Mesenchymal stem cell (in vitro differentiated cells and primary cell): ENCODE measurements at regions not wholly inside any gene's neighbourhood (a gene's known extent, or its start where the extent isn't known, plus 50 kb on each side); places are given as distances from the start of the nearest gene placed in this dataset.

ENCODE experiments used
- DNase-seq: peaks from one replicate; pipeline ENCODE4 v3.0.0-alpha.2; 2013
- H2AFZ ChIP-seq: one replicate; pipeline ENCODE4 v1.6.1; 2013; ENCODE audit warnings: low read depth, mild to moderate bottlenecking, control low read depth, inconsistent platforms, low read length, moderate library complexity
- H2AK5ac ChIP-seq: 2 replicates; pipeline ENCODE4 v1.6.1; 2013; ENCODE audit warnings: low read length, moderate library complexity, mild to moderate bottlenecking, inconsistent platforms; ENCODE audit not compliant: severe bottlenecking
- H2BK120ac ChIP-seq: one replicate; pipeline ENCODE4 v1.6.1; 2013; ENCODE audit warnings: low read depth, mild to moderate bottlenecking, inconsistent platforms, low read length, moderate library complexity
- H2BK12ac ChIP-seq, 2 experiments: one replicate each; pipeline ENCODE4 v1.6.1; 2013; ENCODE audit warnings: inconsistent platforms in 2 of 2, low read length in 2 of 2, mild to moderate bottlenecking in 2 of 2, moderate library complexity in 2 of 2, control low read depth in 1 of 2
- H2BK15ac ChIP-seq: one replicate; pipeline ENCODE4 v1.6.1; 2013; ENCODE audit warnings: mild to moderate bottlenecking, low read depth, inconsistent platforms; ENCODE audit not compliant: poor library complexity, severe bottlenecking
- H2BK5ac ChIP-seq: 2 replicates; pipeline ENCODE4 v1.6.1; 2013; ENCODE audit warnings: low read depth, mild to moderate bottlenecking, low read length, control low read depth, inconsistent platforms; ENCODE audit not compliant: poor library complexity, severe bottlenecking
- H3K14ac ChIP-seq, 2 experiments: one replicate each; pipeline ENCODE4 v1.6.1; 2013; ENCODE audit warnings: inconsistent platforms in 2 of 2, low read length in 2 of 2, control low read depth in 1 of 2, mild to moderate bottlenecking in 1 of 2, moderate library complexity in 1 of 2
- H3K18ac ChIP-seq, 2 experiments: one replicate each; pipeline ENCODE4 v1.6.1; 2013; ENCODE audit warnings: inconsistent platforms in 2 of 2, low read length in 2 of 2, control low read depth in 1 of 2, low read depth in 1 of 2, mild to moderate bottlenecking in 1 of 2
- H3K23ac ChIP-seq, 2 experiments: one replicate each; pipeline ENCODE4 v1.6.1; 2013; ENCODE audit warnings: inconsistent platforms in 2 of 2, low read length in 2 of 2, mild to moderate bottlenecking in 2 of 2, moderate library complexity in 2 of 2, control low read depth in 1 of 2
- H3K27ac ChIP-seq: 2 replicates; pipeline ENCODE4 v1.5.1; 2013; ENCODE audit warnings: mild to moderate bottlenecking, moderate library complexity, low read length, control low read depth, inconsistent platforms; ENCODE audit not compliant: poor library complexity, severe bottlenecking
- H3K27me3 ChIP-seq, 2 experiments: 2 replicates each; pipeline versions ENCODE4 v1.6.1 to v1.7.0; 2013; ENCODE audit warnings: low read length in 2 of 2, mild to moderate bottlenecking in 2 of 2, moderate library complexity in 2 of 2, control low read depth in 1 of 2, inconsistent platforms in 1 of 2; ENCODE audit not compliant: control insufficient read depth in 1 of 2, insufficient read depth in 1 of 2
- H3K36me3 ChIP-seq, 2 experiments: 2 replicates each; pipeline versions ENCODE4 v1.6.1 to v1.7.0; 2013; ENCODE audit warnings: low read length in 2 of 2, control low read depth in 1 of 2, inconsistent platforms in 1 of 2, low read depth in 1 of 2, mild to moderate bottlenecking in 1 of 2; ENCODE audit not compliant: insufficient read depth in 2 of 2, control insufficient read depth in 1 of 2
- H3K4ac ChIP-seq, 2 experiments: one replicate each; pipeline ENCODE4 v1.6.1; 2013; ENCODE audit warnings: inconsistent platforms in 2 of 2, low read length in 2 of 2, mild to moderate bottlenecking in 2 of 2, moderate library complexity in 2 of 2, control low read depth in 1 of 2, low read depth in 1 of 2
- H3K4me1 ChIP-seq: 2 replicates; pipeline ENCODE4 v1.6.1; 2013; ENCODE audit warnings: low read depth, low read length, control low read depth; ENCODE audit not compliant: control insufficient read depth, insufficient read depth
- H3K4me2 ChIP-seq: 2 replicates; pipeline ENCODE4 v1.6.1; 2013; ENCODE audit warnings: low read length, mild to moderate bottlenecking, inconsistent platforms; ENCODE audit not compliant: poor library complexity, severe bottlenecking
- H3K4me3 ChIP-seq, 2 experiments: 2 replicates each; pipeline versions ENCODE4 v1.5.1 to v1.7.0; 2013; ENCODE audit warnings: low read length in 2 of 2, mild to moderate bottlenecking in 2 of 2, control low read depth in 1 of 2, low read depth in 1 of 2; ENCODE audit not compliant: insufficient read depth in 1 of 2
- H3K79me1 ChIP-seq: replicated peaks from 2 replicates; pipeline ENCODE4 v1.6.1; 2013; ENCODE audit warnings: mild to moderate bottlenecking, control low read depth, low read length, inconsistent platforms; ENCODE audit not compliant: poor library complexity, severe bottlenecking
- H3K9ac ChIP-seq: 2 replicates; pipeline ENCODE4 v1.7.0; 2013; ENCODE audit warnings: mild to moderate bottlenecking, low read length, moderate library complexity
- H3K9me3 ChIP-seq: 2 replicates; pipeline ENCODE4 v1.7.0; 2013; ENCODE audit warnings: mild to moderate bottlenecking, low read length; ENCODE audit not compliant: control insufficient read depth
- H4K8ac ChIP-seq: one replicate; pipeline ENCODE4 v1.6.1; 2013; ENCODE audit warnings: inconsistent platforms, mild to moderate bottlenecking, low read length, moderate library complexity
- H4K91ac ChIP-seq: one replicate; pipeline ENCODE4 v1.6.1; 2013; ENCODE audit warnings: mild to moderate bottlenecking, low read length, inconsistent platforms
- WGBS: methylation state at CpG from one replicate; pipeline ENCODE4 v1.1.7; 2013; ENCODE audit warnings: mixed read lengths; 5-methylcytosine and 5-hydroxymethylcytosine counted together

GRCh38 chr3:159660901-159661300 is 327.7 kb upstream of the IL12A start:
- Histone ChIP-seq H3K9me3 (peaks cover 13% of the 10 kb centered on the region), H3K4me1 (no peaks in the 10 kb centered on the region), H3K18ac (no peak overlapping the region), H2BK5ac (no peak overlapping the region), H3K4me2 (no peak overlapping the region), H3K36me3 (no peaks in the 10 kb centered on the region), H2BK15ac (no peak overlapping the region), H2BK12ac (no peak overlapping the region), H4K91ac (no peak overlapping the region), H2BK120ac (no peak overlapping the region), H3K14ac (no peak overlapping the region), H3K79me1 (no peaks in the 10 kb centered on the region), H3K4me3 (no peak overlapping the region), H3K4ac (no peak overlapping the region), H3K9ac (no peak overlapping the region), H2AK5ac (no peak overlapping the region), H4K8ac (no peak overlapping the region), H2AFZ (no peak overlapping the region), H3K27me3 (no peaks in the 10 kb centered on the region), H3K23ac (no peak overlapping the region), H3K27ac (no peak overlapping the region)
- no CpG with 5 or more reads among the region's 1 CpG for WGBS
- DNase-seq, result no peak

GRCh38 chr3:159662549-159662948 is 326.1 kb upstream of the IL12A start:
- Histone ChIP-seq H3K9me3 (peaks cover 13% of the 10 kb centered on the region), H2BK12ac (no peak overlapping the region), H3K36me3 (no peaks in the 10 kb centered on the region), H2BK5ac (no peak overlapping the region), H4K91ac (no peak overlapping the region), H3K4me2 (no peak overlapping the region), H3K4me3 (no peak overlapping the region), H2AK5ac (no peak overlapping the region), H2AFZ (no peak overlapping the region), H2BK15ac (no peak overlapping the region), H3K79me1 (no peaks in the 10 kb centered on the region), H4K8ac (no peak overlapping the region), H3K9ac (no peak overlapping the region), H3K27me3 (no peaks in the 10 kb centered on the region), H3K14ac (no peak overlapping the region), H3K4ac (no peak overlapping the region), H2BK120ac (no peak overlapping the region), H3K18ac (no peak overlapping the region), H3K23ac (no peak overlapping the region), H3K4me1 (peaks cover 3% of the 10 kb centered on the region), H3K27ac (no peak overlapping the region)
- DNase-seq, result no peak

- no peak overlapping the region for H3K9ac ChIP-seq
- no peak overlapping the region for H2BK15ac ChIP-seq
- H4K8ac ChIP-seq, result no peak overlapping the region
- H3K27ac ChIP-seq, result no peak overlapping the region
- H3K4me2 ChIP-seq, result no peak overlapping the region
- no peak overlapping the region for H2BK12ac ChIP-seq
- H3K23ac ChIP-seq, result no peak overlapping the region
- DNase-seq, result no peak
- H2BK120ac ChIP-seq, result no peak overlapping the region
- no peak overlapping the region for H2AK5ac ChIP-seq
- no peak overlapping the region for H2AFZ ChIP-seq
- H3K4me1 ChIP-seq, result peaks cover 4% of the 10 kb centered on the region
- no peak overlapping the region for H4K91ac ChIP-seq
- no peaks in the 10 kb centered on the region for H3K36me3 ChIP-seq
- H3K27me3 ChIP-seq, result no peaks in the 10 kb centered on the region
- no peak overlapping the region for H3K4ac ChIP-seq
- no peak overlapping the region for H2BK5ac ChIP-seq
- H3K18ac ChIP-seq, result no peak overlapping the region
- no peaks in the 10 kb centered on the region for H3K79me1 ChIP-seq
- no peak overlapping the region for H3K4me3 ChIP-seq
- H3K14ac ChIP-seq, result no peak overlapping the region
- H3K9me3 ChIP-seq, result peaks cover 13% of the 10 kb centered on the region
- WGBS, result 78% methylated on average over 1 of the region's 2 CpGs
Observed at GRCh38 chr3:159664006-159664405, 324.6 kb upstream of the IL12A start.

GRCh38 chr3:159664653-159665052 is 324.0 kb upstream of the IL12A start:
- Histone ChIP-seq H3K14ac (no peak overlapping the region), H4K91ac (no peak overlapping the region), H3K9me3 (peaks cover 13% of the 10 kb centered on the region), H2AFZ (no peak overlapping the region), H2BK120ac (no peak overlapping the region), H2BK5ac (no peak overlapping the region), H3K4me2 (no peak overlapping the region), H3K18ac (no peak overlapping the region), H3K4ac (no peak overlapping the region), H2AK5ac (no peak overlapping the region), H3K9ac (no peak overlapping the region), H3K36me3 (no peaks in the 10 kb centered on the region), H3K23ac (no peak overlapping the region), H3K79me1 (no peaks in the 10 kb centered on the region), H2BK15ac (no peak overlapping the region), H4K8ac (no peak overlapping the region), H3K4me1 (peaks cover 4% of the 10 kb centered on the region), H3K27ac (no peak overlapping the region), H2BK12ac (no peak overlapping the region), H3K27me3 (no peaks in the 10 kb centered on the region), H3K4me3 (no peak overlapping the region)
- DNase-seq, result no peak
- 100% methylated on average over 1 of the region's 1 CpG for WGBS
